Neural progenitor cell (in vitro differentiated cells): ENCODE measurements at regions not wholly inside any gene's neighbourhood (a gene's known extent, or its start where the extent isn't known, plus 50 kb on each side); places are given as distances from the start of the nearest gene placed in this dataset.

Experiments
- EZH2 ChIP-seq: fragments of 200-600 bp; sonication (generic); IDR thresholded peaks from 2 replicates; pipeline ENCODE4 v1.6.1; 2017; ENCODE audit warnings: antibody characterized with exemption, mild to moderate bottlenecking, moderate library complexity
- EZH2phosphoT487 ChIP-seq: fragments of 200-600 bp; sonication (generic); IDR thresholded peaks from 2 replicates; pipeline ENCODE4 v1.6.1; 2017; ENCODE audit warnings: antibody characterized with exemption
- TF ChIP-seq, protein P1 (sequence below): fragments of 200-600 bp; sonication (generic); IDR thresholded peaks from 2 replicates; pipeline ENCODE4 v1.5.1; 2017; ENCODE audit warnings: antibody characterized with exemption, mild to moderate bottlenecking

GRCh38 chr1:80894921-80895320 is 905.8 kb upstream of the ADGRL2 start:
- TF ChIP-seq, protein P1, sequence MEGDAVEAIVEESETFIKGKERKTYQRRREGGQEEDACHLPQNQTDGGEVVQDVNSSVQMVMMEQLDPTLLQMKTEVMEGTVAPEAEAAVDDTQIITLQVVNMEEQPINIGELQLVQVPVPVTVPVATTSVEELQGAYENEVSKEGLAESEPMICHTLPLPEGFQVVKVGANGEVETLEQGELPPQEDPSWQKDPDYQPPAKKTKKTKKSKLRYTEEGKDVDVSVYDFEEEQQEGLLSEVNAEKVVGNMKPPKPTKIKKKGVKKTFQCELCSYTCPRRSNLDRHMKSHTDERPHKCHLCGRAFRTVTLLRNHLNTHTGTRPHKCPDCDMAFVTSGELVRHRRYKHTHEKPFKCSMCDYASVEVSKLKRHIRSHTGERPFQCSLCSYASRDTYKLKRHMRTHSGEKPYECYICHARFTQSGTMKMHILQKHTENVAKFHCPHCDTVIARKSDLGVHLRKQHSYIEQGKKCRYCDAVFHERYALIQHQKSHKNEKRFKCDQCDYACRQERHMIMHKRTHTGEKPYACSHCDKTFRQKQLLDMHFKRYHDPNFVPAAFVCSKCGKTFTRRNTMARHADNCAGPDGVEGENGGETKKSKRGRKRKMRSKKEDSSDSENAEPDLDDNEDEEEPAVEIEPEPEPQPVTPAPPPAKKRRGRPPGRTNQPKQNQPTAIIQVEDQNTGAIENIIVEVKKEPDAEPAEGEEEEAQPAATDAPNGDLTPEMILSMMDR = no peak
- TF ChIP-seq EZH2 = no peak
- TF ChIP-seq EZH2phosphoT487 = no peak
